GM12873 (cell line): ENCODE measurements at regions not wholly inside any gene's neighbourhood (a gene's known extent, or its start where the extent isn't known, plus 50 kb on each side); places are given as distances from the start of the nearest gene placed in this dataset.

Experiments used
- TF ChIP-seq, protein P1 (sequence below): IDR thresholded peaks from 2 replicates; pipeline ENCODE4 v1.5.1; 2012; ENCODE audit warnings: low read depth, mild to moderate bottlenecking, moderate library complexity, low read length, control low read depth; ENCODE audit not compliant: insufficient read depth; ENCODE audit errors: missing control alignments

- TF ChIP-seq, protein P1, sequence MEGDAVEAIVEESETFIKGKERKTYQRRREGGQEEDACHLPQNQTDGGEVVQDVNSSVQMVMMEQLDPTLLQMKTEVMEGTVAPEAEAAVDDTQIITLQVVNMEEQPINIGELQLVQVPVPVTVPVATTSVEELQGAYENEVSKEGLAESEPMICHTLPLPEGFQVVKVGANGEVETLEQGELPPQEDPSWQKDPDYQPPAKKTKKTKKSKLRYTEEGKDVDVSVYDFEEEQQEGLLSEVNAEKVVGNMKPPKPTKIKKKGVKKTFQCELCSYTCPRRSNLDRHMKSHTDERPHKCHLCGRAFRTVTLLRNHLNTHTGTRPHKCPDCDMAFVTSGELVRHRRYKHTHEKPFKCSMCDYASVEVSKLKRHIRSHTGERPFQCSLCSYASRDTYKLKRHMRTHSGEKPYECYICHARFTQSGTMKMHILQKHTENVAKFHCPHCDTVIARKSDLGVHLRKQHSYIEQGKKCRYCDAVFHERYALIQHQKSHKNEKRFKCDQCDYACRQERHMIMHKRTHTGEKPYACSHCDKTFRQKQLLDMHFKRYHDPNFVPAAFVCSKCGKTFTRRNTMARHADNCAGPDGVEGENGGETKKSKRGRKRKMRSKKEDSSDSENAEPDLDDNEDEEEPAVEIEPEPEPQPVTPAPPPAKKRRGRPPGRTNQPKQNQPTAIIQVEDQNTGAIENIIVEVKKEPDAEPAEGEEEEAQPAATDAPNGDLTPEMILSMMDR: no peak
These were observed 142.9 kb downstream of the NR4A2 start for GRCh38 chr2:156189584-156189983.

DNA sequence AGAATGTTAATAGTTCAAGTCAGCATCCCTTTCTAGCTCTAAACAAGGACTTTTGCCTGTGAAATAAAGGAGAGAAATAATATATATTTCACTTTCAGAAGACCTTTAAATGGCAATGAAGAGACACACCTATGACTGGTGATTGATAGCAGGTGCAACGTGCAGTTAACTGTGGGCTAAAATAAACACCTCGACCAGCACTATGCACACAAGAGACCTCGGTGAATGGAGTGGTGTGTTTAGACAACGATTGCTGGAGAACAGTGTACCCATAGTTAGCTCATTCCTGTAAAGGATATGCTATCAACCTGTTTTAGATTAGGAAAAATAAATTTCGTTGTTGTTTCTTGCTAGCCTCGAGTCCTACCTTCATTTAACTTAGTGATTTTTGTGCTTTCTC is 143.4 kb downstream of the NR4A2 start:
- TF ChIP-seq, protein P1: no peak

GRCh38 chr2:156182132-156182531 is 150.4 kb downstream of the NR4A2 start:
- TF ChIP-seq, protein P1: no peak

DNA sequence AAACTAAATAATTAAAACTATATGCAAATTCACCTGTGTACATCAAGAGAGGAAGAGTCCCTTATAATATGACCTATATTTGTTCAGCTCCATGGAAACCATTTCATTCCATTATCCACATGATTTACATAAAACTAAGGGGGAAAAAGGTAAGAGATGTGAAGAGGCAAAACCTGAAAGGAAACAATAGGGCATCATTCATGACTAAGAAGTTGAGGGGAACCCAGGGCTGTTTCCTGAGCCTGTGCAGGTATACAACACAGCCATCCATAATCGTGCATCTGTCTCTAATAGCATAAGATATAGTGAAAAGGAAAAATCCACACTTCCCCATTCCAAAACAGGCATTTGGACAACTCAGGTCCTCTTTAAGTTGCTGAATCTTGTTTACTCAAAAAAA is 151.3 kb downstream of the NR4A2 start:
- TF ChIP-seq, protein P1: no peak

GRCh38 chr2:156177654-156178053 is 154.9 kb downstream of the NR4A2 start:
- TF ChIP-seq, protein P1: no peak

DNA sequence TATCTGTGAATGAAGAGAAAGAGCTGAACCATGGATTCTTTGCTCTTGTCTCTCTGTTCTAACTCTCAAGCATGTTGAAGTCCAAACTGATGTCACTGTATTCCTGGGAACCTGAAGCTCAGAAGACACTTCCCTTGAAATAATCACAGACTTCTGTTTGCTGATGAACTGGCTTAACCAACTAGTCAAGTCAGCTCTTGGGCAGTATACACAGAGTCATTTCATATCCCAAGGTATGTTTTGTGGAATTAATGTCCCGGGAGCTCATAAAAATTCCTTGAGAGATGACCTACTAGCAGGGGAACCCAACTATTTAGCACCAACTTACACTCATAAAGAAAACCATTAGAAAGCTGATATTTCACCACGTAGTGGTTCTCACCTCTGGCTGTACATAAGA is 156.6 kb downstream of the NR4A2 start:
- TF ChIP-seq, protein P1: no peak

DNA sequence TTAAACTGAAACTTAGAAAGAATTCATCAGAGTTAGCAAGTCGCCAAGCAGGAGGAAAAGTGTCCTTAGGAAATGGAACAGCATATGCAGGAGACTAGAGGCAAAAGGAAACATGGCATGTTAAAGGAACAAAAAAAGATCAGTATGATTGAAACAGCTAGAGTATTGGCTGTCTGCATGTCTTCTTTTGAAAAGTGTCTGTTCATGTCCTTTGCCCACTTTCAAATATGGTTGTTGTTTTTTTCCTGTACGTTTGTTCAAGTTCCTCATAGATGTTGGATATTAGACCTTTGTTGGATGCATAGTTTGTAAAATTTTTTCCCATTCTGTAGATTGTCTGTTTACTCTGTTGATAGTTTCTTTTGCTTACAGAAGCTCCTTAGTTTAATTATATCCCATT is 161.6 kb downstream of the NR4A2 start:
- TF ChIP-seq, protein P1: no peak
